Transverse colon (tissue), 3 donors: ENCODE measurements at regions not wholly inside any gene's neighbourhood (a gene's known extent, or its start where the extent isn't known, plus 50 kb on each side); places are given as distances from the start of the nearest gene placed in this dataset.

Experiments used
- POLR2A ChIP-seq: fragments of 450-650 bp; IDR thresholded peaks from one replicate; pipeline ENCODE4 v1.6.1; 2016; ENCODE audit warnings: antibody characterized with exemption, mild to moderate bottlenecking, moderate library complexity
- POLR2AphosphoS5 ChIP-seq, 3 donors: sonication (generic); formaldehyde crosslinking; IDR thresholded peaks; one replicate each; pipeline ENCODE4 v1.6.1; 2016; ENCODE audit warnings: antibody characterized with exemption in 3 of 3

DNA sequence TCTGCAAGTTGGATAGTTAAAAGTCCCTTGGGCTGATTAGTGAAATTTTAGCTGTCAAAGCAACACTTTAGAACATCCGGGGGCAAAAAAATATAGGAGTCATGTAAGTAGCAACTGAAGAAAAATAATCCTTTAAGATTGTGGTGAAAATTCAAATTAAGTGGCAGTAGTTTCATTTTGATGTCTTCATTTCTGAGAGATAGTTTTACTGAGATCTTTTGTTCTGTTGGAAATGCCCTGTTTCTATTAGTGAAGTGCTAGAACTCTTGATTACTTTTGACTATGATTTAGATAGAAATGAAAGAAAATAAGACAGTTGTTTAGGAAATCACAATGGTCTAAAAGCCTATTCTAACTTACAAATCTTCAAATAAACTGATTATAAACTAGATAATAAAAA lies 587.3 kb upstream of the MMS22L start:
- TF ChIP-seq POLR2AphosphoS5 (IDR thresholded peaks at IDR 0.05): no peak
- no peak for TF ChIP-seq POLR2A
